ENCODE measurements at regions not wholly inside any gene's neighbourhood (a gene's known extent, or its start where the extent isn't known, plus 50 kb on each side); places are given as distances from the start of the nearest gene placed in this dataset.

DNA sequence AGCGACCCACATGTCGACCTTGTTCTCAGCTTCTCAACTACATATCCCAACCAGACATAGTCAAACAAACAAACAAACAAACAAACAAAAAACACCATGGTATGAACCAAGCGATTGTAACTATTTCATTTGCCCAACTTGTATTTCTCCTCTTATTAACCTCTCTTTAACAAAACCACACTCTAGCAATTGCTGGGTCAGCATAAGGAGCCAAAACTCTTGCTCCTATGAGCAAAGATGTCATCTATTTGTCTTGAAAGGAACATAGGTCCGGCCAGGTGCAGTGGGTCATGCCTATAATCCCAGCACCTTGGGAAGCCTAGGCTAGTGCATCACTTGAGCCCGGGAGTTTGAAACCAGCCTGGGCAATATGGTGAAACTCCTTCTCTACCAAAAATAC, 145.6 kb downstream of the WT1 start:
- intact Hi-C loops (cut with micrococcal nuclease) = no loop called here
- Mint-ChIP-seq H3K4me1 (no peaks in the 10 kb centered on the region), H3K9me3 (peaks cover 0 to 7% (median 1%) of the 10 kb centered on the region in 8 donors), H3K27ac (no peak overlapping the region), H3K4me3 (no peak overlapping the region), H3K27me3 (peaks cover 5 to 16% of the 10 kb centered on the region in 2 donors), H3K36me3 (no peaks in the 10 kb centered on the region)
- H3K9me3 ChIP-seq (ENCODE audit: control insufficient read depth in 1 of 2, low read length in 2 of 2) = no peaks in the 10 kb centered on the region
- ChIA-PET POLR2A (ENCODE audit: partially characterized antibody) (no interaction called here), CTCF (ENCODE audit: partially characterized antibody) (interaction anchor here (1.7 kb wide), 1 partner anchor 8 kb away, joined by 8 read pairs; no protein-coding TSS in a partner anchor)
- no peak overlapping the region for H3K27ac ChIP-seq (ENCODE audit: low read depth, low read length)
- H3K4me3 ChIP-seq (ENCODE audit: low read length in 2 of 2) = no peak overlapping the region
- H3K36me3 ChIP-seq (ENCODE audit: insufficient read depth, low read length) = no peaks in the 10 kb centered on the region
- H3K27me3 ChIP-seq (ENCODE audit: insufficient read depth, low read length) = no peaks in the 10 kb centered on the region
- H3K4me1 ChIP-seq (ENCODE audit: insufficient read depth, low read length) = no peaks in the 10 kb centered on the region
- no peak for DNase-seq

DNA sequence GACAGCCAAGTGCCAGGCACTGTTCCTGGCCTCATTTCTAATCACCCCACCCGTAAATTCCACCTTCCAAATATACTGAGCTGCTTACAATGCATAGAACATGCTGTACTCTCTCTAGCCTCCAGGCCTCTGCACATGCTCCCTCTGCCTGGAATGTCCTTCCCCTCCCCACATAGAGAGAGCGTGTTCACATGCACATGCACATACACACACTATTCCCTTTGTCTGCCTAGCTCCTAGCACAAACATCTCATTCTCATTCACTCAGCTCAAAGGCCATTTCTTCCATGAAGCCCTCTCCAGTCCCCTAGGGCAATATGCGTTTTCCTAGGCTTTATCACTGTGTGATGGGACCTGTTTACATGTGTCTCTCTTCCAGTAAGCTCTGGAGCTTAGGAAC, 144.6 kb downstream of the WT1 start:
- H3K27me3 Mint-ChIP-seq = peaks cover 5 to 14% of the 10 kb centered on the region in 2 donors
- H3K36me3 Mint-ChIP-seq = no peaks in the 10 kb centered on the region

DNA sequence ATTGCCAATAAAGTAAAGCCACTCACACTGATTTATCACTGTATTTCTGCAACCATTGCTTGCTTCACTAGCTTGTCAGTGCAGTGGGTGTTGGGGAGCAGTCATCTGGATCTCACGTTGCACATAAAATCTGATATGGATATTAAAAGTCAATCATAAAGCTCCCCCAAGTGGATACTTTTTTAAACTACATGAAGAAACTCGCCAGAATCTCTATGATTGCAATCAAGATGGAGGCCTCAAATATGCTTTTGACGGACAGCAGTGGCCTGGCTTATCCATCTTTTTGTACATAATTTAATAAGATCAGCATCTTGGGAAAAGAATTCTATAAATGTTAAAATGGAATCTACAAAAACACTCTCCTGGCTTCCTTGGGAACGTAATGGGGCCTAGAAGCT, 137.7 kb downstream of the WT1 start:
- H3K9me3 Mint-ChIP-seq = no peaks in the 10 kb centered on the region
- H3K27ac ChIP-seq (ENCODE audit: low read depth, low read length) = no peak overlapping the region
- no peak overlapping the region for H3K27ac Mint-ChIP-seq
- H3K4me3 ChIP-seq (ENCODE audit: low read length in 2 of 2) = no peak overlapping the region
- peak in 4 of 5 donors; percentile 6 to 10 (median 7) for DNase-seq
- no peaks in the 10 kb centered on the region for H3K9me3 ChIP-seq (ENCODE audit: control insufficient read depth in 1 of 2, low read length in 2 of 2)
- H3K4me3 Mint-ChIP-seq = no peak overlapping the region
- H3K4me1 ChIP-seq (ENCODE audit: insufficient read depth, low read length) = no peaks in the 10 kb centered on the region
- intact Hi-C loops (cut with micrococcal nuclease) = no loop called here
- POLR2A ChIA-PET (ENCODE audit: partially characterized antibody) = no interaction called here
- peaks cover 0 to under 1% of the 10 kb centered on the region in 2 donors for H3K27me3 Mint-ChIP-seq
- H3K36me3 ChIP-seq (ENCODE audit: insufficient read depth, low read length) = no peaks in the 10 kb centered on the region
- CTCF ChIA-PET (ENCODE audit: partially characterized antibody) = interaction anchor here (1.1 to 3.6 kb wide), 14 partner anchors 9 to 1191 kb away, joined by 3 to 15 read pairs (median 5); no protein-coding TSS in a partner anchor
- H3K4me1 Mint-ChIP-seq = no peaks in the 10 kb centered on the region
- no peaks in the 10 kb centered on the region for H3K36me3 Mint-ChIP-seq
- H3K27me3 ChIP-seq (ENCODE audit: insufficient read depth, low read length) = no peaks in the 10 kb centered on the region

More for the DNA sequence above, 144.6 kb downstream of the WT1 start:
- Histone ChIP-seq H3K36me3 (ENCODE audit: insufficient read depth, low read length) (no peaks in the 10 kb centered on the region), H3K4me3 (ENCODE audit: low read length in 2 of 2) (no peak overlapping the region), H3K27ac (ENCODE audit: low read depth, low read length) (no peak overlapping the region), H3K9me3 (ENCODE audit: control insufficient read depth in 1 of 2, low read length in 2 of 2) (no peaks in the 10 kb centered on the region), H3K27me3 (ENCODE audit: insufficient read depth, low read length) (no peaks in the 10 kb centered on the region), H3K4me1 (ENCODE audit: insufficient read depth, low read length) (no peaks in the 10 kb centered on the region)
- intact Hi-C loops (cut with micrococcal nuclease) = no loop called here
- POLR2A ChIA-PET (ENCODE audit: partially characterized antibody) = no interaction called here
- no peak overlapping the region for H3K27ac Mint-ChIP-seq
- CTCF ChIA-PET (ENCODE audit: partially characterized antibody) = interaction anchor here (1.1 kb wide), 1 partner anchor 14 kb away, joined by 3 read pairs; no protein-coding TSS in a partner anchor
- no peak for DNase-seq
- H3K9me3 Mint-ChIP-seq = peaks cover 0 to 3% (median under 1%) of the 10 kb centered on the region in 8 donors
- H3K4me3 Mint-ChIP-seq = no peak overlapping the region
- H3K4me1 Mint-ChIP-seq = no peaks in the 10 kb centered on the region

DNA sequence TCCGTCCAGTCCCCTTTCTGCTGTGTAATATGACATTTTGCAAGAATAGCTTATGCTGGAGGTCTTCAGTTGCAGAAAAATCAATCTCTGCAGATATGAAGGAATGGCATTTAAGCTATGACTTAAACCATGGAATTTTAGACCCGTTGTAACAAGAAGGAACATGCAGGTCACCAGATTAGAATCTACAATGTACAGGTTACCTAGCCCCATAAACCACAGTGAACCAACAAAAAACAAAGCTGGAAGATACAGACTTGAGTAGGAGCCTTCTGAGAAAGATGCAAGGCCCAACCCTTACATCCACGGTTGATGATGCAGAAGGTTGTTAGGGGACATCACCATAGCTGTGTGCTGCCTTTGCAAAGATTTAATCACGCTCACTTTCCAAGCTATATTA, 132.5 kb downstream of the WT1 start:
- ChIA-PET POLR2A (ENCODE audit: partially characterized antibody) (interaction anchor here (0.5 kb wide), 1 partner anchor 31 kb away, joined by 3 read pairs; no protein-coding TSS in a partner anchor), CTCF (ENCODE audit: partially characterized antibody) (interaction anchor here (0.8 to 3.8 kb wide), 3 partner anchors 10 to 20 kb away, joined by 3 to 19 read pairs (median 3); no protein-coding TSS in a partner anchor)
- H3K9me3 Mint-ChIP-seq = no peaks in the 10 kb centered on the region
- H3K4me1 Mint-ChIP-seq = no peaks in the 10 kb centered on the region
- H3K4me3 Mint-ChIP-seq = no peak overlapping the region
- no peak overlapping the region for H3K27ac Mint-ChIP-seq
- H3K9me3 ChIP-seq (ENCODE audit: control insufficient read depth in 1 of 2, low read length in 2 of 2) = no peaks in the 10 kb centered on the region
- no peak overlapping the region for H3K4me3 ChIP-seq (ENCODE audit: low read length in 2 of 2)
- H3K27me3 Mint-ChIP-seq = peaks cover 0 to 4% of the 10 kb centered on the region in 2 donors
- H3K36me3 Mint-ChIP-seq = no peaks in the 10 kb centered on the region
- intact Hi-C loops (cut with micrococcal nuclease) = no loop called here
- H3K27ac ChIP-seq (ENCODE audit: low read depth, low read length) = no peak overlapping the region
- H3K4me1 ChIP-seq (ENCODE audit: insufficient read depth, low read length) = no peaks in the 10 kb centered on the region
- H3K27me3 ChIP-seq (ENCODE audit: insufficient read depth, low read length) = no peaks in the 10 kb centered on the region
- no peaks in the 10 kb centered on the region for H3K36me3 ChIP-seq (ENCODE audit: insufficient read depth, low read length)
- DNase-seq = no peak

DNA sequence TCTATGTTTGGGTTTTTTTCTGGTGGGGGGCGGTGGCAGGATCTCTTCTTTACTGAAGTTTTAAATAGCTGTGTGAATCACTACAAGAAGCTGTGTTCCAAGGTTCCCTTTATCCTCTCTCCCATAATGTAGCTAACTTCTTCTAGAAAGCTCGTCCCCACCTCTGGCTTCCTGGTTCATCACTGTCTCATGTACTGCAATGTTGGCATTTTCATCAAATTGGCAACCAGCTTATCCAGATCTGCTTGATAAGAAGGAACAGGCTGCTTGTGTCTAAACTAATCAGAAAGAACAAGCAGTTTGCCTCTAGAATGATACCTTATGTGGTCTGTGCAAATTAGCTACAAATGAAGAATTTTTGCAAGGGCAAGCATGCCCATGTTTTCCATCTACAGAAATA, 130.8 kb downstream of the WT1 start:
- H3K4me3 ChIP-seq (ENCODE audit: low read length in 2 of 2) = no peak overlapping the region
- POLR2A ChIA-PET (ENCODE audit: partially characterized antibody) = no interaction called here
- intact Hi-C loops (cut with micrococcal nuclease) = no loop called here
- no peaks in the 10 kb centered on the region for H3K4me1 ChIP-seq (ENCODE audit: insufficient read depth, low read length)
- CTCF ChIA-PET (ENCODE audit: partially characterized antibody) = interaction anchor here (1.0 to 3.8 kb wide), 7 partner anchors 8 to 24 kb away, joined by 3 to 19 read pairs (median 6); no protein-coding TSS in a partner anchor
- H3K9me3 ChIP-seq (ENCODE audit: control insufficient read depth in 1 of 2, low read length in 2 of 2) = no peaks in the 10 kb centered on the region
- H3K27me3 ChIP-seq (ENCODE audit: insufficient read depth, low read length) = no peaks in the 10 kb centered on the region
- no peaks in the 10 kb centered on the region for H3K36me3 ChIP-seq (ENCODE audit: insufficient read depth, low read length)
- DNase-seq = no peak
- H3K9me3 Mint-ChIP-seq = no peaks in the 10 kb centered on the region
- H3K36me3 Mint-ChIP-seq = no peaks in the 10 kb centered on the region
- H3K4me3 Mint-ChIP-seq = no peak overlapping the region
- no peak overlapping the region for H3K27ac Mint-ChIP-seq
- no peak overlapping the region for H3K27ac ChIP-seq (ENCODE audit: low read depth, low read length)
- no peaks in the 10 kb centered on the region for H3K4me1 Mint-ChIP-seq
- peaks cover 4% of the 10 kb centered on the region in 2 donors for H3K27me3 Mint-ChIP-seq

DNA sequence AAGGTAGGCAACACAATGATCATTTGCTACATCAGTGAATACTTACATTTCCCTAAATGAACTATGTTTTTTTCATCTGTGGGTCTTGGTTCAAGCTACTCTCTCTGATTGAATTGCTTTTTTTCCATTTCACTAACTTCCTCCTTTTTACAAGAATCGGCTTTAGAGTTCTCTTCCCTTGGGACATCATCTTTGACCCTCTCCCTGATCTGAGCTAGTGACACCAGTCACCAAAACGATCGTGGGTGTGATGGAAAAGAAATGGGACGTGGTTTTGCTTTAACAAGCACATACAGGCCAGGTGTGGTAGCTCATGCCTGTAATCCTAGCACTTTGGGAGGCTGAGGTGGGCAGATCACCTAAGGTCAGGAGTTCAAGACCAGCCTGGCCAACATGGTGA, 129.9 kb downstream of the WT1 start:
- ChIA-PET CTCF (ENCODE audit: partially characterized antibody) (interaction anchor here (1.0 to 2.3 kb wide), 4 partner anchors 7 to 18 kb away, joined by 4 to 14 read pairs (median 8); no protein-coding TSS in a partner anchor), POLR2A (ENCODE audit: partially characterized antibody) (no interaction called here)
- no peaks in the 10 kb centered on the region for H3K4me1 ChIP-seq (ENCODE audit: insufficient read depth, low read length)
- H3K9me3 ChIP-seq (ENCODE audit: control insufficient read depth in 1 of 2, low read length in 2 of 2) = no peaks in the 10 kb centered on the region
- no peak overlapping the region for H3K27ac Mint-ChIP-seq
- H3K27me3 ChIP-seq (ENCODE audit: insufficient read depth, low read length) = no peaks in the 10 kb centered on the region
- H3K4me3 ChIP-seq (ENCODE audit: low read length in 2 of 2) = no peak overlapping the region
- intact Hi-C loops (cut with micrococcal nuclease) = no loop called here
- H3K27me3 Mint-ChIP-seq = peaks cover 4% of the 10 kb centered on the region in 2 donors
- H3K4me1 Mint-ChIP-seq = no peaks in the 10 kb centered on the region
- DNase-seq = no peak
- no peak overlapping the region for H3K4me3 Mint-ChIP-seq
- H3K27ac ChIP-seq (ENCODE audit: low read depth, low read length) = no peak overlapping the region
- no peaks in the 10 kb centered on the region for H3K36me3 ChIP-seq (ENCODE audit: insufficient read depth, low read length)
- no peaks in the 10 kb centered on the region for H3K9me3 Mint-ChIP-seq
- H3K36me3 Mint-ChIP-seq = no peaks in the 10 kb centered on the region

DNA sequence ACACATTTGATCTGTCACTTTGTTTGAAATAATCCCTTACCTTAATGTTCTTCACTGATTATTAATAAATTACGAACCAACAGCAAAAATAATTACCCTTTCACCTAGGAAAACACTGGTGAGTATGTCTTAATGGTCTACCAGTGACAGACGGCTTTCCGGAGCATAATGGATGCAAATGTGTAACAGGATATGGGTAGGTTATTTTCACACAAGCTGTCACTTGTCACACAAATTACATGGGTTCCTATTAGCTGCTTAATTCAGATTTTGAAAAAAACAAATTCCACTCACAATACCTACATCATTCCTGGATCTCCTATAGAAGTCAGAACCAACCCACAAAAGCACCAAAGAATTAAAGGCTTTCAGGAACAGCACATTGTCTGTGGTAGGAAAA, 127.9 kb downstream of the WT1 start:
- POLR2A ChIA-PET (ENCODE audit: partially characterized antibody) = no interaction called here
- H3K9me3 ChIP-seq (ENCODE audit: control insufficient read depth in 1 of 2, low read length in 2 of 2) = no peaks in the 10 kb centered on the region
- no peak overlapping the region for H3K4me3 ChIP-seq (ENCODE audit: low read length in 2 of 2)
- H3K36me3 ChIP-seq (ENCODE audit: insufficient read depth, low read length) = no peaks in the 10 kb centered on the region
- no peak for DNase-seq
- no peaks in the 10 kb centered on the region for H3K4me1 ChIP-seq (ENCODE audit: insufficient read depth, low read length)
- no peak overlapping the region for H3K27ac ChIP-seq (ENCODE audit: low read depth, low read length)
- Mint-ChIP-seq H3K36me3 (no peaks in the 10 kb centered on the region), H3K9me3 (no peaks in the 10 kb centered on the region), H3K27ac (no peak overlapping the region), H3K4me1 (no peaks in the 10 kb centered on the region), H3K27me3 (peaks cover 6 to 7% of the 10 kb centered on the region in 2 donors), H3K4me3 (no peak overlapping the region)
- no peaks in the 10 kb centered on the region for H3K27me3 ChIP-seq (ENCODE audit: insufficient read depth, low read length)
- intact Hi-C loops (cut with micrococcal nuclease) = no loop called here
- CTCF ChIA-PET (ENCODE audit: partially characterized antibody) = interaction anchor here (2.2 kb wide), 1 partner anchor 12 kb away, joined by 5 read pairs; no protein-coding TSS in a partner anchor
